Kidney (tissue), 13 donors: ENCODE measurements at regions not wholly inside any gene's neighbourhood (a gene's known extent, or its start where the extent isn't known, plus 50 kb on each side); places are given as distances from the start of the nearest gene placed in this dataset.

ENCODE experiments used
- DNase-seq, 5 donors: peaks; one replicate each; pipeline ENCODE4 v3.0.0-alpha.2; 2013 to 2020
- FAIRE-seq: peaks from 2 replicates; lab custom pipeline; 2012; peaks lifted over from hg19 to GRCh38; lab: Jason Lieb, UNC
- H3K27ac ChIP-seq, 2 donors: one replicate each; pipeline ENCODE4 v1.7.0; 2013; ENCODE audit warnings: low read depth in 2 of 2, low read length in 2 of 2, inconsistent platforms in 1 of 2
- H3K27me3 ChIP-seq: one replicate; pipeline ENCODE4 v1.7.1; 2013; ENCODE audit warnings: low read length, inconsistent platforms; ENCODE audit not compliant: control insufficient read depth, insufficient read depth
- H3K36me3 ChIP-seq, 3 donors: one replicate each; pipeline versions ENCODE4 v1.7.0 to v1.7.1; 2013; ENCODE audit warnings: low read length in 3 of 3, control low read depth in 1 of 3, inconsistent platforms in 1 of 3; ENCODE audit not compliant: insufficient read depth in 3 of 3, control insufficient read depth in 2 of 3
- H3K4me1 ChIP-seq, 3 donors: one replicate each; pipeline versions ENCODE4 v1.7.0 to v1.7.1; 2013; ENCODE audit warnings: low read length in 3 of 3, inconsistent platforms in 1 of 3, low read depth in 1 of 3; ENCODE audit not compliant: control insufficient read depth in 2 of 3, insufficient read depth in 2 of 3
- H3K4me3 ChIP-seq, 3 donors: one replicate each; pipeline versions ENCODE4 v1.7.0 to v1.8.1; 2013; ENCODE audit warnings: low read length in 3 of 3, control low read depth in 1 of 3, inconsistent platforms in 1 of 3
- H3K9ac ChIP-seq, 3 donors: one replicate each; pipeline versions ENCODE4 v1.7.0 to v1.7.1; 2013; ENCODE audit warnings: low read length in 3 of 3, control low read depth in 1 of 3, inconsistent platforms in 1 of 3
- H3K9me3 ChIP-seq, 3 donors: one replicate each; pipeline versions ENCODE4 v1.7.0 to v1.7.1; 2013; ENCODE audit warnings: low read length in 3 of 3, control low read depth in 1 of 3, inconsistent platforms in 1 of 3; ENCODE audit not compliant: control insufficient read depth in 2 of 3, insufficient read depth in 1 of 3
- intact Hi-C: fragments of 100-400 bp; cut with DNase I; formaldehyde crosslinking; loops from one replicate; pipeline ENCODE4 v1.11.1; 2022
- TF ChIP-seq, protein P1 (sequence below): IDR thresholded peaks from 3 replicates; pipeline ENCODE4 v1.5.1; 2012; ENCODE audit warnings: mild to moderate bottlenecking, moderate library complexity, borderline replicate concordance; ENCODE audit not compliant: insufficient read depth; ENCODE audit errors: extremely low read depth
- donor health status: control.
- donor health status: control.
- donor health status: control.
- donor health status: control.
- donor health status: control.
- donor health status: DM: yes; HTN: yes; CAD: no.
- donor health status: Normal renal cell carcinoma (clear cell type).

DNA sequence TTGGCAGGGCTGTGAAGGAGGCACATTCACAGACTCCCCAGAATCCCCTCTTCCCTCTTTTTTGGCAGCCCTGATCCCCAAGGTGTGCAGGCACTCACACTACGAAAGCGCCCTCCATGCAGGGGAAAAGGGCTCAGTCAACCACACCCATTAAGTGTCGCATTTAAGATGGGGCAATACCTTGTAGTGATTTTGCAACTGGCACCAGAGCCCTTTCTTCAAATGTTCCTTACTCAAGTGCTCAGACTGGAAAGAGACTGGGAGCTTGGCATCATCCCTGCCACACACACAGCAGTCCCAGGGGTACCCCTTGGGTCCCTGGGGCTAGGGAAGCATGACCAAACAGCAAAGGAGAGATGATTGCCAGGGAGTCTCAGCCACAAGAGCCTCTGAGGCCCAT is 190.1 kb downstream of the HAUS1 start:
- no peak overlapping the region for H3K27ac ChIP-seq
- H3K9ac ChIP-seq = no peak overlapping the region
- H3K36me3 ChIP-seq = no peaks in the 10 kb centered on the region
- H3K9me3 ChIP-seq = no peaks in the 10 kb centered on the region
- TF ChIP-seq, protein P1, sequence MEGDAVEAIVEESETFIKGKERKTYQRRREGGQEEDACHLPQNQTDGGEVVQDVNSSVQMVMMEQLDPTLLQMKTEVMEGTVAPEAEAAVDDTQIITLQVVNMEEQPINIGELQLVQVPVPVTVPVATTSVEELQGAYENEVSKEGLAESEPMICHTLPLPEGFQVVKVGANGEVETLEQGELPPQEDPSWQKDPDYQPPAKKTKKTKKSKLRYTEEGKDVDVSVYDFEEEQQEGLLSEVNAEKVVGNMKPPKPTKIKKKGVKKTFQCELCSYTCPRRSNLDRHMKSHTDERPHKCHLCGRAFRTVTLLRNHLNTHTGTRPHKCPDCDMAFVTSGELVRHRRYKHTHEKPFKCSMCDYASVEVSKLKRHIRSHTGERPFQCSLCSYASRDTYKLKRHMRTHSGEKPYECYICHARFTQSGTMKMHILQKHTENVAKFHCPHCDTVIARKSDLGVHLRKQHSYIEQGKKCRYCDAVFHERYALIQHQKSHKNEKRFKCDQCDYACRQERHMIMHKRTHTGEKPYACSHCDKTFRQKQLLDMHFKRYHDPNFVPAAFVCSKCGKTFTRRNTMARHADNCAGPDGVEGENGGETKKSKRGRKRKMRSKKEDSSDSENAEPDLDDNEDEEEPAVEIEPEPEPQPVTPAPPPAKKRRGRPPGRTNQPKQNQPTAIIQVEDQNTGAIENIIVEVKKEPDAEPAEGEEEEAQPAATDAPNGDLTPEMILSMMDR = no peak
- H3K27me3 ChIP-seq = no peaks in the 10 kb centered on the region
- no peaks in the 10 kb centered on the region for H3K4me1 ChIP-seq
- FAIRE-seq = no peak
- no peak for DNase-seq
- no peak overlapping the region for H3K4me3 ChIP-seq
- intact Hi-C loops = no loop called here

DNA sequence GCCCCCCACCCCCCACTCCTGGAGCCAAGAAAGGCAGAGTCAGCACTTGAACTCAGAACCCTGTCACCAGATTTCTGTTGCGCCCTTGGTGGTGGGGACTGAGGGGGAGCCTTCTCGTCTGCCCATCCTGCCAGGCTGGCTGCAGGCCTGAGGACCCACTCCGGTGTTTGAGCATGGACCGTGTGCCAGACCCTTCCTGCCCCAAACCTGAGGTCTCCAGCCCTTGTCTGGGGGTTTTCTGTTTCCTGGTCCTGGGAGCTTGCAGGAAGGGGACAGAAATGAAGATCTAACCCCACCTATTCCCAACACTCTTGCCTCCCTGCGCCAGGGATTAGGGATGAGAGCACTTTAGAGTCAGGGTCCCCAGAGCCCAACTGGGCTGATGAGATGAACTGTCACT is 190.6 kb downstream of the HAUS1 start:
- Histone ChIP-seq H3K9ac (no peak overlapping the region), H3K27me3 (no peaks in the 10 kb centered on the region), H3K4me1 (no peaks in the 10 kb centered on the region), H3K36me3 (no peaks in the 10 kb centered on the region), H3K4me3 (no peak overlapping the region), H3K9me3 (no peaks in the 10 kb centered on the region), H3K27ac (no peak overlapping the region)
- FAIRE-seq = no peak
- intact Hi-C loops = no loop called here
- DNase-seq = no peak
- TF ChIP-seq, protein P1 = no peak

DNA sequence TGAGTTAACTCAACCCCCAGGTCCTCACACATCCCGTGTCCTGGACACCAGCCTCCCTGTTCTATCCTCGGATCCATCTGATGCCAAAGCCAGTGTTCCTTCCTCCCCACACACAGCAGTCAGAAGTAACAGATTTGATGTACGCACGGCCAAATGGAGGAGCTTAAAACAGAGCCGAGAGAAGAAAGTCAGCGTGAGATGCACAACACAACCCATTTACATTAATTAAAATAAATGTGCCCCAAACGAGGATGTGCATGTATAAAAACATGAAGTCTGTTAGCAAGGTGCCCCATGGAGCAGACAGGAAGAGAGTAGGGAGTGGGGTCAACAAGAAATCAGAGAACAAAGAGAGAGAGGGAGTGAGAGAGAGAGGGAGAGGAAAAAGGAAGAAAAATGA is 191.2 kb downstream of the HAUS1 start:
- Histone ChIP-seq H3K9me3 (no peaks in the 10 kb centered on the region), H3K4me1 (no peaks in the 10 kb centered on the region), H3K27me3 (no peaks in the 10 kb centered on the region), H3K27ac (no peak overlapping the region), H3K4me3 (no peak overlapping the region), H3K36me3 (no peaks in the 10 kb centered on the region), H3K9ac (no peak overlapping the region)
- intact Hi-C loops = no loop called here
- DNase-seq (no peak), FAIRE-seq (no peak)
- TF ChIP-seq, protein P1 = no peak

DNA sequence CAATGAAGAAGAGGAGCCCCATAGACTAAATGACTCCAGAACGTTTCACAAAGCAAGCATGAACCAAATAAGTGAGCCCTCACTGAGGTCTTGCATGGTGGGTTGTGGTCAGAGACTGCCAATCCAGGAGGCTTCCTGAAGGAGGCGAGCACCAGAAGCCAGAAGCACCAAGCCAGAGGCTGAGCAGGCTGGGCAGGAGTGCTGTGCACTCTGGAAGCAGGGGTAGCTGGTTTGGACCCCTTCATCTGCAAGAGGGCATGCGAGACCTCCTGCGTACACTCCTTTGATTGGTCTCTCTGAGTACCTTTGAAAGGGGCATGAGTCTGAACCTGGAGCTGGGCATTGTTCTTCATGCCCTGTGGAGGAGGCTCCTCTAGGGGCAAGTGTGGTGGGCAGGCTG is 192.5 kb downstream of the HAUS1 start:
- Histone ChIP-seq H3K4me1 (no peaks in the 10 kb centered on the region), H3K36me3 (no peaks in the 10 kb centered on the region), H3K27me3 (no peaks in the 10 kb centered on the region), H3K9me3 (no peaks in the 10 kb centered on the region), H3K27ac (no peak overlapping the region), H3K9ac (no peak overlapping the region), H3K4me3 (no peak overlapping the region)
- intact Hi-C loops = no loop called here
- no peak for FAIRE-seq
- DNase-seq = no peak
- TF ChIP-seq, protein P1 = no peak
